OCI-LY1 (cell line): ENCODE measurements at regions not wholly inside any gene's neighbourhood (a gene's known extent, or its start where the extent isn't known, plus 50 kb on each side); places are given as distances from the start of the nearest gene placed in this dataset.
"Not testable (repeated sequence)": the region's sequence is repeated elsewhere in the genome, so short reads cannot be mapped to it uniquely, and the experiment has no call there.

ENCODE experiments used
- H2AFZ ChIP-seq: fragments of 200-600 bp; sonication (generic), shearing (Covaris generic); 2 replicates; pipeline ENCODE4 v1.6.0; 2014; ENCODE audit warnings: antibody characterized with exemption, mild to moderate bottlenecking, low read length
- H3F3A ChIP-seq: fragments of 200-600 bp; sonication (generic), shearing (Covaris generic); 2 replicates; pipeline ENCODE4 v1.6.0; 2014; ENCODE audit warnings: mild to moderate bottlenecking, antibody characterized with exemption, low read length, moderate library complexity; ENCODE audit not compliant: insufficient read depth
- H3K27ac ChIP-seq: fragments of 200-600 bp; sonication (generic); 2 replicates; pipeline ENCODE4 v1.5.1; 2014; ENCODE audit warnings: low read length, mixed run types, mild to moderate bottlenecking, low read depth; ENCODE audit not compliant: poor library complexity, severe bottlenecking
- H3K27me3 ChIP-seq: fragments of 200-600 bp; sonication (generic); 2 replicates; pipeline ENCODE4 v1.6.0; 2014; ENCODE audit warnings: antibody characterized with exemption, mild to moderate bottlenecking, low read length, moderate library complexity; ENCODE audit not compliant: insufficient read depth
- H3K36me3 ChIP-seq: fragments of 200-600 bp; sonication (generic); 2 replicates; pipeline ENCODE4 v1.6.1; 2014; ENCODE audit warnings: mild to moderate bottlenecking, antibody characterized with exemption, low read length, moderate library complexity, mixed read lengths; ENCODE audit not compliant: insufficient read depth
- H3K4me1 ChIP-seq: fragments of 200-600 bp; sonication (generic); 2 replicates; pipeline ENCODE4 v1.5.1; 2014; ENCODE audit warnings: mild to moderate bottlenecking, low read length, moderate library complexity; ENCODE audit not compliant: insufficient read depth, severe bottlenecking
- H3K4me2 ChIP-seq: fragments of 200-600 bp; sonication (generic), shearing (Covaris generic); 2 replicates; pipeline ENCODE4 v1.6.1; 2014; ENCODE audit warnings: low read length
- H3K4me3 ChIP-seq: fragments of 200-600 bp; sonication (generic); 2 replicates; pipeline ENCODE4 v1.5.1; 2014; ENCODE audit warnings: low read length, low read depth, mild to moderate bottlenecking, mixed read lengths; ENCODE audit not compliant: poor library complexity, severe bottlenecking
- H3K79me2 ChIP-seq: fragments of 200-600 bp; shearing (Covaris generic); 2 replicates; pipeline ENCODE4 v1.6.1; 2016; ENCODE audit warnings: mixed run types, low read length, mixed read lengths; ENCODE audit not compliant: insufficient read depth
- H3K9ac ChIP-seq: fragments of 200-600 bp; sonication (generic), shearing (Covaris generic); 2 replicates; pipeline ENCODE4 v1.6.1; 2014; ENCODE audit warnings: mild to moderate bottlenecking, low read length, mixed read lengths
- H3K9me2 ChIP-seq: fragments of 200-600 bp; sonication (generic), shearing (Covaris generic); 2 replicates; pipeline ENCODE4 v1.6.1; 2014; ENCODE audit warnings: low read depth, mild to moderate bottlenecking, low read length, mixed read lengths
- H3K9me3 ChIP-seq: fragments of 200-600 bp; shearing (Covaris generic); 2 replicates; pipeline ENCODE4 v1.6.1; 2014; ENCODE audit warnings: low read length, mixed read lengths
- H4K20me1 ChIP-seq: fragments of 200-600 bp; sonication (generic), shearing (Covaris generic); 2 replicates; pipeline ENCODE4 v1.6.0; 2016; ENCODE audit warnings: mild to moderate bottlenecking, low read length; ENCODE audit not compliant: insufficient read depth
- EZH2 ChIP-seq: fragments of 200-600 bp; sonication (generic), shearing (Covaris generic); IDR thresholded peaks from 2 replicates; pipeline ENCODE4 v1.8.0; 2017; ENCODE audit warnings: borderline replicate concordance, mixed run types, mild to moderate bottlenecking, antibody characterized with exemption, low read length, moderate library complexity, mixed read lengths
- TF ChIP-seq, protein P1 (sequence below): fragments of 200-600 bp; sonication (generic), shearing (Covaris generic); IDR thresholded peaks from 2 replicates; pipeline ENCODE4 v1.5.1; 2017; ENCODE audit warnings: mild to moderate bottlenecking, antibody characterized with exemption, low read length, moderate library complexity, mixed read lengths

DNA sequence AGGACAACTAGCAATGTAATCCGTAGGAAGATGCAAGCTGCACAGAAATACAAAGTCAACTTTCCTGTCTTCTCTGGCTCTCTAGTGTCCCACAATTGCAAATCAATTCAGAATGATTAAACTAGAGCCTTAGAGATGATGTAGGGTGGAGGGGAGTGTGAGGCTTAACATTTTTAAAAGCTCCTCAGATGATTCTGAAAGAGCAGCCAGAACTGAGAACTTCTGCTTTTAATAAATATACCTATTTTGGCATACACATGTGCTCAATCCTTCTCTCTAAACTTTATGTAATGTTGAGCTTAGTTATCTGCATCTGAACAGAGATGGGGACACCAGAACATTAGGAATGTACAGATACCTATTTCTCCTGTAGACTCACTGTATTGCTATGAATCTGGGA is 139.9 kb upstream of the APC start:
- Histone ChIP-seq H3K4me3 (no peak overlapping the region), H4K20me1 (no peaks in the 10 kb centered on the region), H3K27me3 (no peaks in the 10 kb centered on the region), H3K27ac (no peak overlapping the region), H2AFZ (no peak overlapping the region), H3K4me1 (no peaks in the 10 kb centered on the region), H3K9me3 (no peaks in the 10 kb centered on the region), H3K4me2 (no peak overlapping the region), H3K9ac (no peak overlapping the region), H3K9me2 (no peaks in the 10 kb centered on the region), H3K79me2 (no peaks in the 10 kb centered on the region), H3F3A (no peaks in the 10 kb centered on the region), H3K36me3 (no peaks in the 10 kb centered on the region)
- TF ChIP-seq, protein P1, sequence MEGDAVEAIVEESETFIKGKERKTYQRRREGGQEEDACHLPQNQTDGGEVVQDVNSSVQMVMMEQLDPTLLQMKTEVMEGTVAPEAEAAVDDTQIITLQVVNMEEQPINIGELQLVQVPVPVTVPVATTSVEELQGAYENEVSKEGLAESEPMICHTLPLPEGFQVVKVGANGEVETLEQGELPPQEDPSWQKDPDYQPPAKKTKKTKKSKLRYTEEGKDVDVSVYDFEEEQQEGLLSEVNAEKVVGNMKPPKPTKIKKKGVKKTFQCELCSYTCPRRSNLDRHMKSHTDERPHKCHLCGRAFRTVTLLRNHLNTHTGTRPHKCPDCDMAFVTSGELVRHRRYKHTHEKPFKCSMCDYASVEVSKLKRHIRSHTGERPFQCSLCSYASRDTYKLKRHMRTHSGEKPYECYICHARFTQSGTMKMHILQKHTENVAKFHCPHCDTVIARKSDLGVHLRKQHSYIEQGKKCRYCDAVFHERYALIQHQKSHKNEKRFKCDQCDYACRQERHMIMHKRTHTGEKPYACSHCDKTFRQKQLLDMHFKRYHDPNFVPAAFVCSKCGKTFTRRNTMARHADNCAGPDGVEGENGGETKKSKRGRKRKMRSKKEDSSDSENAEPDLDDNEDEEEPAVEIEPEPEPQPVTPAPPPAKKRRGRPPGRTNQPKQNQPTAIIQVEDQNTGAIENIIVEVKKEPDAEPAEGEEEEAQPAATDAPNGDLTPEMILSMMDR: no peak
- no peak for TF ChIP-seq EZH2

DNA sequence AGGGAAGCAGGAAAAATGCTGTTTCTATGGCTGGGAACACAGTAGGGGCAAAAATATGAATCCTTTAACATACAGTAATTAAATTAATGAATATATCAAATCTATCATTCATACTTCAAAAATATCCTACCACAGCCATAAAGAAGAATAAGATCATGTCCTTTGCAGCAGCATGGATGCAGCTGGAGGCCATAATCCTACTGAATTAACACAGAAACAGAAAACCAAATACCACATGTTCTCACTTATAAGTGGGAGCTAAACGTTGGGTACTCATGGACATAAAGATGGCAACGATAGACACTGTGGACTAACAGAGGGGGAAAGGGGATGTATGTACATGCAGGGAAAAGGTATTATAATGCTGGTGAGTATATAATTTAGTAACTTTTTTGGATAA is 137.2 kb upstream of the APC start:
- H3K27me3 ChIP-seq, H3K27ac ChIP-seq, H3K9me3 ChIP-seq, H3K4me1 ChIP-seq, H3K4me3 ChIP-seq, H3F3A ChIP-seq, H3K9ac ChIP-seq, H3K36me3 ChIP-seq, H4K20me1 ChIP-seq, H2AFZ ChIP-seq, H3K79me2 ChIP-seq, H3K9me2 ChIP-seq, H3K4me2 ChIP-seq: not testable (repeated sequence)

DNA sequence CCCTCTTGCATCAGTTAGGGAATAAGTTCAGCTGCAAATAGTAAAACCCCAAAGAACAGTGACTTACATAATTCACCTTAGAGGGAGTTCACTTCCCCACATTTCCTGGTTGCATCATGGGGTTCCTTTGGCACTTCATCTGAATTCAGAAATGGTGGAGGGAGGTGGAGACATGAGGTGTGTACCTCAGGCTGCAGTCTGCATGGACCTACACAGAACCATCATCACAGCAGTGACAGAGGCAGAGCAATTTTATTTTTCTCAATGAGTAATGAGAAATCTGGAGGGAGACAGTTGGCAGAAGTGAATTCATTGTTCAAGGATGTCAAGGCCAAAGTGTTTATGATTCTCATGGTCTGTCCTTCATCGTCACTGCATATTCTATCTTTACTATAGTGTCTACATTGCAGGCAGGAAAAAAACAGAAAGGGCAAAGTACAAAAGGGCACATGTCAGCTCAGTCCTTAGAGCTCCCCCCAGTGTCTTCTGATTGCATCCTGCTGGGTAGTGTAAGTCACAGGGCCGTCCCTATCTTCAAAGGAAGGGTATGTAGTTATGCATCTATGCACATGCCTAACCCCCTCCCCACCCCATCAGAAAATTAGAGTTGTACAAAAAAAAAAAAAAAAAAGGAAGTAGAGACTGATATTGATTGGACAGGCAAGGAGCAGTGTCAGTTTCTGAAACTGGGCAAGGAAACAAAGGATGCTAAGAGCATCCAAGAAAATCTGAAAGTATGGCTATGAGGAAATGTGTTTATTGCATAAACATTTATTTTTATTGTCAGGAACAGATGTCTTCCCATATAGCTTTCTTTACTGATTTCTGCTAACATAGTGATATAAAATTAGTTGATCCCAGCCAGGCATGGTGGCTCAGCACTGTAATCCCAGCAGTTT is 132.7 kb upstream of the APC start:
- no peaks in the 10 kb centered on the region for H3K9me3 ChIP-seq
- H3K79me2 ChIP-seq: no peaks in the 10 kb centered on the region
- no peak overlapping the region for H3K4me3 ChIP-seq
- H3F3A ChIP-seq: no peaks in the 10 kb centered on the region
- no peaks in the 10 kb centered on the region for H3K4me1 ChIP-seq
- H2AFZ ChIP-seq: no peak overlapping the region
- H3K27me3 ChIP-seq: no peaks in the 10 kb centered on the region
- H3K4me2 ChIP-seq: no peak overlapping the region
- no peaks in the 10 kb centered on the region for H3K36me3 ChIP-seq
- H3K9ac ChIP-seq: no peak overlapping the region
- H3K9me2 ChIP-seq: no peaks in the 10 kb centered on the region
- TF ChIP-seq EZH2: no peak
- TF ChIP-seq, protein P1: peak; percentile 33
- H4K20me1 ChIP-seq: no peaks in the 10 kb centered on the region
- H3K27ac ChIP-seq: no peak overlapping the region

- no peaks in the 10 kb centered on the region for H3K36me3 ChIP-seq
- H3F3A ChIP-seq: no peaks in the 10 kb centered on the region
- H3K27me3 ChIP-seq: no peaks in the 10 kb centered on the region
- H3K79me2 ChIP-seq: no peaks in the 10 kb centered on the region
- H3K27ac ChIP-seq: no peak overlapping the region
- no peak overlapping the region for H3K9ac ChIP-seq
- no peaks in the 10 kb centered on the region for H3K9me2 ChIP-seq
- no peaks in the 10 kb centered on the region for H3K4me1 ChIP-seq
- H3K4me2 ChIP-seq: no peak overlapping the region
- no peak overlapping the region for H2AFZ ChIP-seq
- H3K4me3 ChIP-seq: no peak overlapping the region
- TF ChIP-seq, protein P1: no peak
- no peak for TF ChIP-seq EZH2
- no peaks in the 10 kb centered on the region for H3K9me3 ChIP-seq
- H4K20me1 ChIP-seq: no peaks in the 10 kb centered on the region
These were observed 128.7 kb upstream of the APC start for GRCh38 chr5:112608975-112609374.
